ENCODE measurements at regions not wholly inside any gene's neighbourhood (a gene's known extent, or its start where the extent isn't known, plus 50 kb on each side); places are given as distances from the start of the nearest gene placed in this dataset.

GRCh38 chr10:120183546-120183945, 273.5 kb upstream of the PLPP4 start:
- TF ChIP-seq POLR2A (IDR thresholded peaks at IDR 0.05) (no peak), CTCF (IDR thresholded peaks at IDR 0.05) (no peak), EP300 (IDR thresholded peaks at IDR 0.05) (no peak)
